ENCODE measurements at regions not wholly inside any gene's neighbourhood (a gene's known extent, or its start where the extent isn't known, plus 50 kb on each side); places are given as distances from the start of the nearest gene placed in this dataset.

DNA sequence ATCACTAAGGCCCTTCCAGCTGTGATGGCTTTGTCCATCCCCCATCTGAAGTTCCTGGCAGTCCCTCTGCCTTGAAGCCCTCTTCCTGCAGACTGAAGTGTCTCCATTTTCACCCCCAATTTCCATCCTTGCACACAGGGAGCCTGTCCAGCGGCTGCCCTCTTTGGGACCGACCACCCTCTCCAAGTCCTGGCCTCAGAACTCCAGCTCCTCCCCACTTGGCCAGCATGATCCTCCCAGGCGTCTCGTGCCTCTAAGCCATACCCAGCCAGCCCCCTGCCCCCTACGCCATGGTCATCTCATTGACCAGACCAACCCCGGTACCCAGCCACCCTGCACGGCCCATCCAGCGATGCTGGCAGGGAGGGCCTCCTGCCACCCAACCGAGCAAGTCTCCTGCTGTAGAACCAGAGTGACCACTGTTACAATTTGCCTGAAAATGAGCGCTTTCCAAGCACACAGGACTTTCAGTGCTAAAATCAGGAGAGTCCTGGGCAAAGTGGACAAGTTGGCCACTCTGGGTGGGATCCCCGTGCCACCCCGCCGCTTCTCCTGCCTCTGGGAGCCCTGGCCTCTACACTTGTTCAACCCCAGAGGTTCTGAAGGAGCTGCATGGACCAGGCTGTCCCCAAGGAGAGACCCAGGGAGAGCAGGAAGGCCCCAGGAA lies 362.0 kb downstream of the SEC14L1 start:
- no peak for TF ChIP-seq POLR2AphosphoS5 (IDR thresholded peaks at IDR 0.05)
- TF ChIP-seq, protein P1, sequence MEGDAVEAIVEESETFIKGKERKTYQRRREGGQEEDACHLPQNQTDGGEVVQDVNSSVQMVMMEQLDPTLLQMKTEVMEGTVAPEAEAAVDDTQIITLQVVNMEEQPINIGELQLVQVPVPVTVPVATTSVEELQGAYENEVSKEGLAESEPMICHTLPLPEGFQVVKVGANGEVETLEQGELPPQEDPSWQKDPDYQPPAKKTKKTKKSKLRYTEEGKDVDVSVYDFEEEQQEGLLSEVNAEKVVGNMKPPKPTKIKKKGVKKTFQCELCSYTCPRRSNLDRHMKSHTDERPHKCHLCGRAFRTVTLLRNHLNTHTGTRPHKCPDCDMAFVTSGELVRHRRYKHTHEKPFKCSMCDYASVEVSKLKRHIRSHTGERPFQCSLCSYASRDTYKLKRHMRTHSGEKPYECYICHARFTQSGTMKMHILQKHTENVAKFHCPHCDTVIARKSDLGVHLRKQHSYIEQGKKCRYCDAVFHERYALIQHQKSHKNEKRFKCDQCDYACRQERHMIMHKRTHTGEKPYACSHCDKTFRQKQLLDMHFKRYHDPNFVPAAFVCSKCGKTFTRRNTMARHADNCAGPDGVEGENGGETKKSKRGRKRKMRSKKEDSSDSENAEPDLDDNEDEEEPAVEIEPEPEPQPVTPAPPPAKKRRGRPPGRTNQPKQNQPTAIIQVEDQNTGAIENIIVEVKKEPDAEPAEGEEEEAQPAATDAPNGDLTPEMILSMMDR (IDR thresholded peaks at IDR 0.05), result no peak

Data from transverse colon (tissue), 4 donors.